ENCODE measurements at regions not wholly inside any gene's neighbourhood (a gene's known extent, or its start where the extent isn't known, plus 50 kb on each side); places are given as distances from the start of the nearest gene placed in this dataset.

DNA sequence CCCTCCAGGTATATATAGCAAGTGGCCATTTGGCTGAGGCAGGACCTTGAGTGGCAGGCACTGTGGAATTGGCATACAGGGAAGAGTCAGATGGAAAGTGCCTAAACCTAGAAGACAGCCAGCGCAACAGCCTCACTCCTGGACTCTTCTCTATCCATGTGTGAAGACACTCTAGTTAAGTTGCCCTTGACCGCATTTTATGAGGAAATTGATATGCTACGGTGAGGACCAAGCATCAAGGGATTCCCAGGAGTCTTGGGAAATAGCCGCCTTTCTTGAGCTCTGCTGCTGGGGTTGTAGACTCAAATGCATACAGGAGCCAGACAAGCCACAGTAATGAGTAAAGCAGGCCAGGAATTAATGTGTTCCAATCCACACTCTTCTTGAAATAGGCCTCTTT, 145.9 kb upstream of the KAZN start:
- DNase-seq (ENCODE audit: low read depth), result no peak
- TF ChIP-seq, protein P1, sequence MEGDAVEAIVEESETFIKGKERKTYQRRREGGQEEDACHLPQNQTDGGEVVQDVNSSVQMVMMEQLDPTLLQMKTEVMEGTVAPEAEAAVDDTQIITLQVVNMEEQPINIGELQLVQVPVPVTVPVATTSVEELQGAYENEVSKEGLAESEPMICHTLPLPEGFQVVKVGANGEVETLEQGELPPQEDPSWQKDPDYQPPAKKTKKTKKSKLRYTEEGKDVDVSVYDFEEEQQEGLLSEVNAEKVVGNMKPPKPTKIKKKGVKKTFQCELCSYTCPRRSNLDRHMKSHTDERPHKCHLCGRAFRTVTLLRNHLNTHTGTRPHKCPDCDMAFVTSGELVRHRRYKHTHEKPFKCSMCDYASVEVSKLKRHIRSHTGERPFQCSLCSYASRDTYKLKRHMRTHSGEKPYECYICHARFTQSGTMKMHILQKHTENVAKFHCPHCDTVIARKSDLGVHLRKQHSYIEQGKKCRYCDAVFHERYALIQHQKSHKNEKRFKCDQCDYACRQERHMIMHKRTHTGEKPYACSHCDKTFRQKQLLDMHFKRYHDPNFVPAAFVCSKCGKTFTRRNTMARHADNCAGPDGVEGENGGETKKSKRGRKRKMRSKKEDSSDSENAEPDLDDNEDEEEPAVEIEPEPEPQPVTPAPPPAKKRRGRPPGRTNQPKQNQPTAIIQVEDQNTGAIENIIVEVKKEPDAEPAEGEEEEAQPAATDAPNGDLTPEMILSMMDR (conservative IDR thresholded peaks at IDR 0.05; ENCODE audit: control insufficient read depth, insufficient read depth, low read depth, low read length), result no peak
- no peak overlapping the region for H3K4me3 ChIP-seq (ENCODE audit: control insufficient read depth, low read depth, low read length)

- TF ChIP-seq, protein P1 (conservative IDR thresholded peaks at IDR 0.05; ENCODE audit: control insufficient read depth, insufficient read depth, low read depth, low read length), result no peak
- no peak overlapping the region for H3K4me3 ChIP-seq (ENCODE audit: control insufficient read depth, low read depth, low read length)
- DNase-seq (ENCODE audit: low read depth), result no peak
Measured at GRCh38 chr1:14460173-14460572, 138.3 kb upstream of the KAZN start.

DNA sequence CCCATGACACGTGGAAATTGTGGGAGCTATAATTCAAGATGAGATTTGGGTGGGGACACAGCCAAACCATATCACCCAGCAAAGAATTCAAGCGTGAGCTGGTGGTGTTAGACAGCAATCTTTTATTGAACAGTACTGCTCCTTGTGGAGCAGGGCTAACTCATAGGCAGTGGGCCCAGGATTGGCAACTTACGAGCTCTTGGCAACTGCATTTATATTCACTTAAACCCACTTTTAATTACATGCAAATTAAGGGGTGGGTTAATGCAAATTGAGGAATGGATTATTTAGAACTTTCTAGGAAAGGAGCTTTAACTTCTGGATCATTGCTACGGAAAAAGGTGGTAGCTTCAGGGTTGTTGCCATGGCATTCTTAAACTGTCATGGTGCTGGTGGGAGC, 135.6 kb upstream of the KAZN start:
- TF ChIP-seq, protein P1 (conservative IDR thresholded peaks at IDR 0.05; ENCODE audit: control insufficient read depth, insufficient read depth, low read depth, low read length), result no peak
- H3K4me3 ChIP-seq (ENCODE audit: control insufficient read depth, low read depth, low read length), result no peak overlapping the region
- no peak for DNase-seq (ENCODE audit: low read depth)

DNA sequence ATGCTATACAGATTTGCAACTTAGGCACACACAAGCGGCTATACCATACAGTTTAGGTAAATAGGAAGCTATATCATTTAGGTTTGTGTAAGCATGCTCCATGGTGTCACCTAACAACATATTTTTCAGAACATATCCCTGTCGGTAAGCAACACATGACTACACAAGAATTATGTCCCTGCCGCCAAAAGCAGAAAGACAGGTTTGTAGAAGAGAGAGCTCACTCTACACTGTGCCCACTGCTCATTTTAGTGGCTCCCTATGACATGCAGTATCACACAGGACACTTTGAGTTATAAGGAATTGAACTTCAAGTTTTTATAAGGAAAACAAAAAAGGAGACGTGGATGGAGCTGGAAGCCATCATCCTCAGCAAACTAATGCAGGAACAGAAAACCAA, 132.5 kb upstream of the KAZN start:
- TF ChIP-seq, protein P1 (conservative IDR thresholded peaks at IDR 0.05; ENCODE audit: control insufficient read depth, insufficient read depth, low read depth, low read length), result no peak
- no peak for DNase-seq (ENCODE audit: low read depth)
- H3K4me3 ChIP-seq (ENCODE audit: control insufficient read depth, low read depth, low read length), result no peak overlapping the region

DNA sequence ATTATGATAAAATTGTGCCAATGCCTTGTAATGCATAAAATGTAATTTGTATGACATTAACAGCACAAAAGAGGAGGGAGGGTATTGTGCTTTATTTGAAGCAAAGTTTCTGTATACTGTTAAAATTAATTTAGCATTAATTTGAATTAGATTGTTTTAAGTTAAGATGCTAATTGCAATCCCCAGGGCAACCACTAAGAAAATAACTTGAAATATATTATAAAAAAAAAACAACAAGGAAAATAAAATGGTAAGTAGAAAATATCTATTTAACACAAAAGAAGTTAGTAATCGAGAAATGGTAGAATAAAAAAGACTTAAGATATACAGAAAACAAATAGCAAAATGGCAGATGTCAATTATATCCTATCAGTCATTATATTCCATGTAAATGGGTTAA, 131.4 kb upstream of the KAZN start:
- no peak for DNase-seq (ENCODE audit: low read depth)
- TF ChIP-seq, protein P1 (conservative IDR thresholded peaks at IDR 0.05; ENCODE audit: control insufficient read depth, insufficient read depth, low read depth, low read length), result no peak
- H3K4me3 ChIP-seq (ENCODE audit: control insufficient read depth, low read depth, low read length), result no peak overlapping the region

- TF ChIP-seq, protein P1 (conservative IDR thresholded peaks at IDR 0.05; ENCODE audit: control insufficient read depth, insufficient read depth, low read depth, low read length), result no peak
- no peak overlapping the region for H3K4me3 ChIP-seq (ENCODE audit: control insufficient read depth, low read depth, low read length)
- no peak for DNase-seq (ENCODE audit: low read depth)
Measured at GRCh38 chr1:14468751-14469150, 129.7 kb upstream of the KAZN start.

DNA sequence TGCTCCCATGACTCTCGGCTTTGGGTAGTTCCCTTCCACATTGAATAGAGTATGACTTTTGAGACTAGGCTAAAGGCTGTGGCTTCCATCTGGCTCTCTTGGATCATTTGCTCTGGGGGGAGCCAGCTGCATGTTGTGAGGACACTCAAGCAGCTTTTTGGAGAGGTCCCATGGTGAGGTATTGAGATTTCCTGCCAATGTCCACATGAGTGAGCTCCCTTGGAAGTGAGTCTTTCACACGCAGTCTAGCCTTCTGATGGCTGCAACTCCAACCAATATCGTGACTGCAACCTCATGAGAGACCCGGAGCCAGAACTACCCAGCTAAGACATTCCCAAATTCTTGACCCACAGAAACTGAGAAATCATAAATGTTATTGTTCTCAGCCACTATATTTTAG, 127.7 kb upstream of the KAZN start:
- no peak overlapping the region for H3K4me3 ChIP-seq (ENCODE audit: control insufficient read depth, low read depth, low read length)
- no peak for DNase-seq (ENCODE audit: low read depth)
- TF ChIP-seq, protein P1 (conservative IDR thresholded peaks at IDR 0.05; ENCODE audit: control insufficient read depth, insufficient read depth, low read depth, low read length), result no peak
